Astrocyte (in vitro differentiated cells and primary cell): ENCODE measurements at regions not wholly inside any gene's neighbourhood (a gene's known extent, or its start where the extent isn't known, plus 50 kb on each side); places are given as distances from the start of the nearest gene placed in this dataset.

Experiments used
- EZH2 ChIP-seq: IDR thresholded peaks from 2 replicates; pipeline ENCODE4 v1.6.1; 2012; ENCODE audit warnings: mild to moderate bottlenecking, low read length, inconsistent platforms; ENCODE audit not compliant: insufficient read depth
- TF ChIP-seq, protein P1 (sequence below): IDR thresholded peaks from 2 replicates; pipeline ENCODE4 v1.5.1; 2011; ENCODE audit warnings: low read depth, mild to moderate bottlenecking, inconsistent platforms, low read length, moderate library complexity; ENCODE audit not compliant: insufficient read depth

DNA sequence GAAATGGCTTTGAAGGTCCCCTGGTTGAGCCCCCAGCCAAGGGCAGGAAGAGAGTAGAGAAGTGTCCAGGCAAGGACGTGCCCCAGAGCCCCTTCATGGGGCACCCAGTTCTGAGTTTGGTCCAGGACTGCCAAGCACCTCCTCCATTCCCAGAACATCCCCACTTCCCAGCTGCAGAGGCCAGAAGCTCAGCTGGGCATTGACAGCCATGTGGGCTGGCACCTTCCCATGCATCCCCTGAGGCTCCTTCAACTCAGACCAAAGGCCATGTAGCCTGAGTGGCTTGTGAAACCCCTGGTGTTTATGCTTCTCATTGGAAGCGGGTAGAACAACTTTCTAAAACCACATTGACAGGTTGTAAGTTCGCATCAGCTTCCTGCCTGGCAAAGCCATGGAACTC, 789.6 kb downstream of the TBC1D22A start:
- TF ChIP-seq, protein P1, sequence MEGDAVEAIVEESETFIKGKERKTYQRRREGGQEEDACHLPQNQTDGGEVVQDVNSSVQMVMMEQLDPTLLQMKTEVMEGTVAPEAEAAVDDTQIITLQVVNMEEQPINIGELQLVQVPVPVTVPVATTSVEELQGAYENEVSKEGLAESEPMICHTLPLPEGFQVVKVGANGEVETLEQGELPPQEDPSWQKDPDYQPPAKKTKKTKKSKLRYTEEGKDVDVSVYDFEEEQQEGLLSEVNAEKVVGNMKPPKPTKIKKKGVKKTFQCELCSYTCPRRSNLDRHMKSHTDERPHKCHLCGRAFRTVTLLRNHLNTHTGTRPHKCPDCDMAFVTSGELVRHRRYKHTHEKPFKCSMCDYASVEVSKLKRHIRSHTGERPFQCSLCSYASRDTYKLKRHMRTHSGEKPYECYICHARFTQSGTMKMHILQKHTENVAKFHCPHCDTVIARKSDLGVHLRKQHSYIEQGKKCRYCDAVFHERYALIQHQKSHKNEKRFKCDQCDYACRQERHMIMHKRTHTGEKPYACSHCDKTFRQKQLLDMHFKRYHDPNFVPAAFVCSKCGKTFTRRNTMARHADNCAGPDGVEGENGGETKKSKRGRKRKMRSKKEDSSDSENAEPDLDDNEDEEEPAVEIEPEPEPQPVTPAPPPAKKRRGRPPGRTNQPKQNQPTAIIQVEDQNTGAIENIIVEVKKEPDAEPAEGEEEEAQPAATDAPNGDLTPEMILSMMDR: no peak
- TF ChIP-seq EZH2: no peak
